Activated CD4-positive, alpha-beta T cell treated with anti-CD3 and anti-CD28 coated beads for 36 hours (primary cell): ENCODE measurements at regions not wholly inside any gene's neighbourhood (a gene's known extent, or its start where the extent isn't known, plus 50 kb on each side); places are given as distances from the start of the nearest gene placed in this dataset.

Source experiments
- ATAC-seq: fragments of 200-7000 bp; cut with Tn5 transposase; one replicate; pipeline ENCODE4 v1.10.0; 2021; ENCODE audit warnings: mild to moderate bottlenecking, moderate library complexity
- CTCF ChIA-PET: fragments of 350-600 bp; sonication (Branson Sonifier 250); formaldehyde crosslinking; loops from one replicate; lab custom pipeline; 2021; ENCODE audit warnings: antibody characterized with exemption; lab: Charles Lee
- POLR2A ChIA-PET: fragments of 350-600 bp; sonication (Branson Sonifier 250); formaldehyde crosslinking; loops from one replicate; lab custom pipeline; 2021; ENCODE audit warnings: antibody characterized with exemption, inconsistent platforms; lab: Charles Lee
- DNase-seq: peaks from one replicate; pipeline ENCODE4 v3.0.0-alpha.2; 2020
- H3K27ac Mint-ChIP-seq: one replicate; pipeline ENCODE4 v1.8.0; 2021; ENCODE audit warnings: mixed read lengths
- H3K27me3 Mint-ChIP-seq: one replicate; pipeline ENCODE4 v1.8.0; 2021; ENCODE audit warnings: mixed read lengths
- H3K36me3 Mint-ChIP-seq: one replicate; pipeline ENCODE4 v1.8.0; 2021; ENCODE audit warnings: low read depth, mixed read lengths
- H3K4me1 Mint-ChIP-seq: one replicate; pipeline ENCODE4 v1.8.0; 2021; ENCODE audit warnings: mixed read lengths
- H3K4me3 Mint-ChIP-seq: one replicate; pipeline ENCODE4 v1.8.0; 2021; ENCODE audit warnings: mild to moderate bottlenecking, moderate library complexity, mixed read lengths
- H3K9me3 Mint-ChIP-seq: one replicate; pipeline ENCODE4 v1.8.0; 2021; ENCODE audit warnings: low read depth, mixed read lengths
- intact Hi-C, 2 experiments: fragments of 100-400 bp; cut with DNase I in 1 of 2; cut with micrococcal nuclease in 1 of 2; formaldehyde crosslinking; loops; one replicate each; pipeline versions ENCODE4 v1.14.2 to v1.15.1; 2022 to 2024; cut with DNase I, micrococcal nuclease

- POLR2A ChIA-PET, result no interaction called here
- H3K4me3 Mint-ChIP-seq, result no peak overlapping the region
- H3K27ac Mint-ChIP-seq, result no peak overlapping the region
- H3K9me3 Mint-ChIP-seq, result no peaks in the 10 kb centered on the region
- ATAC-seq, result no peak
- no peaks in the 10 kb centered on the region for H3K36me3 Mint-ChIP-seq
- intact Hi-C loops, result no loop called here
- H3K4me1 Mint-ChIP-seq, result peaks cover 25% of the 10 kb centered on the region
- DNase-seq, result no peak
- CTCF ChIA-PET, result no interaction called here
- peaks cover 69% of the 10 kb centered on the region for H3K27me3 Mint-ChIP-seq
Measured at GRCh38 chr14:101445278-101445677, 116.0 kb upstream of the DIO3 start.

GRCh38 chr14:101446387-101446969, 114.8 kb upstream of the DIO3 start:
- peaks cover 24% of the 10 kb centered on the region for H3K4me1 Mint-ChIP-seq
- CTCF ChIA-PET, result no interaction called here
- ATAC-seq (no peak), DNase-seq (no peak)
- no peaks in the 10 kb centered on the region for H3K36me3 Mint-ChIP-seq
- H3K9me3 Mint-ChIP-seq, result no peaks in the 10 kb centered on the region
- intact Hi-C loops, result no loop called here
- no peak overlapping the region for H3K4me3 Mint-ChIP-seq
- H3K27me3 Mint-ChIP-seq, result peaks cover 68% of the 10 kb centered on the region
- no peak overlapping the region for H3K27ac Mint-ChIP-seq
- POLR2A ChIA-PET, result no interaction called here

GRCh38 chr14:101449114-101449513, 112.2 kb upstream of the DIO3 start:
- POLR2A ChIA-PET, result no interaction called here
- H3K9me3 Mint-ChIP-seq, result peaks cover 6% of the 10 kb centered on the region

GRCh38 chr14:101451166-101451565, 110.1 kb upstream of the DIO3 start:
- peaks cover 8% of the 10 kb centered on the region for H3K9me3 Mint-ChIP-seq
- DNase-seq (no peak), ATAC-seq (no peak)
- peaks cover 3% of the 10 kb centered on the region for H3K36me3 Mint-ChIP-seq
- ChIA-PET CTCF (no interaction called here), POLR2A (no interaction called here)
- H3K27ac Mint-ChIP-seq, result no peak overlapping the region
- H3K4me1 Mint-ChIP-seq, result no peaks in the 10 kb centered on the region
- intact Hi-C loops, result loop anchor here in 1 of 2 experiments (10.0 kb wide), 2 partner anchors 114 to 174 kb away; partner anchors contain the start of gene DIO3
- peaks cover 66% of the 10 kb centered on the region for H3K27me3 Mint-ChIP-seq
- H3K4me3 Mint-ChIP-seq, result no peak overlapping the region

More at GRCh38 chr14:101449114-101449513, 112.2 kb upstream of the DIO3 start:
- Mint-ChIP-seq H3K4me3 (no peak overlapping the region), H3K27me3 (peaks cover 60% of the 10 kb centered on the region), H3K27ac (no peak overlapping the region), H3K36me3 (peaks cover 2% of the 10 kb centered on the region), H3K4me1 (peaks cover under 1% of the 10 kb centered on the region)
- no peak for ATAC-seq
- CTCF ChIA-PET, result no interaction called here
- intact Hi-C loops, result no loop called here
- no peak for DNase-seq

GRCh38 chr14:101453225-101453624, 108.1 kb upstream of the DIO3 start:
- Mint-ChIP-seq H3K27ac (no peak overlapping the region), H3K36me3 (peaks cover 3% of the 10 kb centered on the region), H3K9me3 (peaks cover 8% of the 10 kb centered on the region), H3K4me1 (peaks cover 4% of the 10 kb centered on the region), H3K4me3 (no peak overlapping the region), H3K27me3 (peaks cover 60% of the 10 kb centered on the region)
- POLR2A ChIA-PET, result no interaction called here
- CTCF ChIA-PET, result no interaction called here
- ATAC-seq (no peak), DNase-seq (no peak)
- intact Hi-C loops, result loop anchor here in 1 of 2 experiments (10.0 kb wide), 2 partner anchors 112 to 172 kb away; partner anchors contain the start of gene DIO3

- intact Hi-C loops, result loop anchor here in 1 of 2 experiments (10.0 kb wide), 2 partner anchors 111 to 171 kb away; partner anchors contain the start of gene DIO3
- ATAC-seq (no peak), DNase-seq (no peak)
- ChIA-PET POLR2A (no interaction called here), CTCF (no interaction called here)
- H3K27ac Mint-ChIP-seq, result no peak overlapping the region
- peaks cover 8% of the 10 kb centered on the region for H3K9me3 Mint-ChIP-seq
- H3K36me3 Mint-ChIP-seq, result peaks cover 3% of the 10 kb centered on the region
- H3K27me3 Mint-ChIP-seq, result peaks cover 56% of the 10 kb centered on the region
- no peak overlapping the region for H3K4me3 Mint-ChIP-seq
- H3K4me1 Mint-ChIP-seq, result peaks cover 4% of the 10 kb centered on the region
Measured at GRCh38 chr14:101454229-101454628, 107.1 kb upstream of the DIO3 start.

GRCh38 chr14:101456246-101457175, 104.8 kb upstream of the DIO3 start:
- H3K27ac Mint-ChIP-seq, result no peak overlapping the region
- peaks cover 4% of the 10 kb centered on the region for H3K4me1 Mint-ChIP-seq
- POLR2A ChIA-PET, result no interaction called here
- CTCF ChIA-PET, result no interaction called here
- H3K36me3 Mint-ChIP-seq, result peaks cover 3% of the 10 kb centered on the region
- DNase-seq (no peak), ATAC-seq (no peak)
- intact Hi-C loops, result loop anchor here (5.0 to 10.0 kb wide), 3 partner anchors 106 to 168 kb away; partner anchors contain the start of gene DIO3 (in 2 of the 2)
- H3K4me3 Mint-ChIP-seq, result no peak overlapping the region
- peaks cover 53% of the 10 kb centered on the region for H3K27me3 Mint-ChIP-seq
- H3K9me3 Mint-ChIP-seq, result peaks cover 8% of the 10 kb centered on the region

GRCh38 chr14:101457301-101457935, 103.9 kb upstream of the DIO3 start:
- H3K27me3 Mint-ChIP-seq, result peaks cover 49% of the 10 kb centered on the region
- ATAC-seq (no peak), DNase-seq (no peak)
- H3K27ac Mint-ChIP-seq, result no peak overlapping the region
- H3K9me3 Mint-ChIP-seq, result peaks cover 8% of the 10 kb centered on the region
- POLR2A ChIA-PET, result no interaction called here
- peaks cover 3% of the 10 kb centered on the region for H3K36me3 Mint-ChIP-seq
- peaks cover 4% of the 10 kb centered on the region for H3K4me1 Mint-ChIP-seq
- no peak overlapping the region for H3K4me3 Mint-ChIP-seq
- intact Hi-C loops, result loop anchor here (5.0 to 10.0 kb wide), 3 partner anchors 105 to 167 kb away; partner anchors contain the start of gene DIO3 (in 2 of the 2)
- CTCF ChIA-PET, result no interaction called here

GRCh38 chr14:101457936-101458740, 103.2 kb upstream of the DIO3 start:
- intact Hi-C loops, result loop anchor here (5.0 to 10.0 kb wide), 3 partner anchors 104 to 167 kb away; partner anchors contain the start of gene DIO3 (in 2 of the 2)
- CTCF ChIA-PET, result no interaction called here
- ATAC-seq (no peak), DNase-seq (no peak)
- Mint-ChIP-seq H3K4me3 (no peak overlapping the region), H3K4me1 (peaks cover 4% of the 10 kb centered on the region), H3K27me3 (peaks cover 46% of the 10 kb centered on the region), H3K9me3 (peaks cover 8% of the 10 kb centered on the region), H3K27ac (no peak overlapping the region), H3K36me3 (peaks cover 3% of the 10 kb centered on the region)
- POLR2A ChIA-PET, result no interaction called here

- H3K36me3 Mint-ChIP-seq, result peaks cover 3% of the 10 kb centered on the region
- ATAC-seq (no peak), DNase-seq (no peak)
- H3K4me3 Mint-ChIP-seq, result no peak overlapping the region
- no peak overlapping the region for H3K27ac Mint-ChIP-seq
- H3K27me3 Mint-ChIP-seq, result peaks cover 43% of the 10 kb centered on the region
- ChIA-PET POLR2A (no interaction called here), CTCF (no interaction called here)
- peaks cover 3% of the 10 kb centered on the region for H3K9me3 Mint-ChIP-seq
- intact Hi-C loops, result loop anchor here (5.0 to 10.0 kb wide), 3 partner anchors 103 to 166 kb away; partner anchors contain the start of gene DIO3 (in 2 of the 2)
- peaks cover 4% of the 10 kb centered on the region for H3K4me1 Mint-ChIP-seq
Measured at GRCh38 chr14:101458741-101459550, 102.3 kb upstream of the DIO3 start.
